Liver (tissue), 8 donors: ENCODE measurements at regions not wholly inside any gene's neighbourhood (a gene's known extent, or its start where the extent isn't known, plus 50 kb on each side); places are given as distances from the start of the nearest gene placed in this dataset.

ENCODE experiments used
- DNase-seq: peaks from one replicate; pipeline ENCODE4 v3.0.0-alpha.2; 2017; ENCODE audit warnings: low spot score
- H3K27ac ChIP-seq, 2 donors: one replicate each; pipeline ENCODE4 v1.7.0; 2013; ENCODE audit warnings: inconsistent platforms in 2 of 2, low read length in 2 of 2, control low read depth in 1 of 2, low read depth in 1 of 2, mild to moderate bottlenecking in 1 of 2
- H3K27me3 ChIP-seq, 4 donors: one replicate each; pipeline versions ENCODE4 v1.6.1 to v1.7.0; 2013; ENCODE audit warnings: low read length in 3 of 4, inconsistent platforms in 1 of 4, mild to moderate bottlenecking in 1 of 4, moderate library complexity in 1 of 4; ENCODE audit not compliant: control insufficient read depth in 4 of 4, insufficient read depth in 4 of 4
- H3K36me3 ChIP-seq, 4 donors: one replicate each; pipeline versions ENCODE4 v1.6.1 to v1.7.0; 2013; ENCODE audit warnings: low read length in 3 of 4, mild to moderate bottlenecking in 3 of 4, low read depth in 1 of 4, moderate library complexity in 1 of 4; ENCODE audit not compliant: control insufficient read depth in 4 of 4, insufficient read depth in 3 of 4
- H3K4me1 ChIP-seq, 4 donors: one replicate each; pipeline versions ENCODE4 v1.6.1 to v1.7.0; 2013; ENCODE audit warnings: low read length in 3 of 4, mild to moderate bottlenecking in 3 of 4, moderate library complexity in 1 of 4; ENCODE audit not compliant: control insufficient read depth in 4 of 4, insufficient read depth in 4 of 4
- H3K4me3 ChIP-seq, 3 donors: one replicate each; pipeline versions ENCODE4 v1.6.1 to v1.7.0; 2013; ENCODE audit warnings: low read length in 3 of 3, control low read depth in 1 of 3, low read depth in 1 of 3, mild to moderate bottlenecking in 1 of 3
- H3K9ac ChIP-seq, 2 donors: one replicate each; pipeline ENCODE4 v1.7.0; 2013; ENCODE audit warnings: low read length in 2 of 2, mild to moderate bottlenecking in 2 of 2, moderate library complexity in 2 of 2, control low read depth in 1 of 2, low read depth in 1 of 2
- H3K9me3 ChIP-seq, 4 donors: one replicate each; pipeline versions ENCODE4 v1.6.1 to v1.7.0; 2013; ENCODE audit warnings: low read length in 3 of 4; ENCODE audit not compliant: control insufficient read depth in 4 of 4
- ATF3 ChIP-seq: IDR thresholded peaks from 2 replicates; pipeline ENCODE4 v1.6.1; 2016; ENCODE audit warnings: antibody characterized with exemption
- EGR1 ChIP-seq, 2 donors: IDR thresholded peaks; 2 replicates each; pipeline ENCODE4 v1.6.1; 2016 to 2018; ENCODE audit warnings: antibody characterized with exemption in 2 of 2, low read depth in 2 of 2
- FOXA1 ChIP-seq: IDR thresholded peaks from 2 replicates; pipeline ENCODE4 v1.6.1; 2016; ENCODE audit warnings: antibody characterized with exemption
- FOXA2 ChIP-seq: IDR thresholded peaks from 2 replicates; pipeline ENCODE4 v1.6.1; 2016; ENCODE audit warnings: antibody characterized with exemption
- GABPA ChIP-seq, 2 donors: IDR thresholded peaks in 1 of 2; conservative IDR thresholded peaks in 1 of 2; 2 replicates each; pipeline ENCODE4 v1.6.1; 2016; ENCODE audit warnings: antibody characterized with exemption in 2 of 2, mild to moderate bottlenecking in 1 of 2, moderate library complexity in 1 of 2
- HNF4A ChIP-seq, 2 donors: conservative IDR thresholded peaks; 2 replicates each; pipeline ENCODE4 v1.6.1; 2016; ENCODE audit warnings: antibody characterized with exemption in 2 of 2, mild to moderate bottlenecking in 2 of 2
- HNF4G ChIP-seq: IDR thresholded peaks from 2 replicates; pipeline ENCODE4 v1.6.1; 2016; ENCODE audit warnings: antibody characterized with exemption
- JUND ChIP-seq, 2 donors: IDR thresholded peaks; 2 replicates each; pipeline ENCODE4 v1.6.1; 2016; ENCODE audit warnings: antibody characterized with exemption in 2 of 2
- NR2F2 ChIP-seq: IDR thresholded peaks from 2 replicates; pipeline ENCODE4 v1.6.1; 2016; ENCODE audit warnings: antibody characterized with exemption
- RAD21 ChIP-seq, 2 donors: IDR thresholded peaks; 2 replicates each; pipeline ENCODE4 v1.6.1; 2016; ENCODE audit warnings: antibody characterized with exemption in 2 of 2, mild to moderate bottlenecking in 2 of 2
- RXRA ChIP-seq, 2 donors: IDR thresholded peaks; 2 replicates each; pipeline ENCODE4 v1.6.1; 2017 to 2018; ENCODE audit warnings: antibody characterized with exemption in 2 of 2, mild to moderate bottlenecking in 1 of 2
- SP1 ChIP-seq: IDR thresholded peaks from 2 replicates; pipeline ENCODE4 v1.6.1; 2018; ENCODE audit warnings: antibody characterized with exemption, mild to moderate bottlenecking
- TAF1 ChIP-seq: conservative IDR thresholded peaks from 2 replicates; pipeline ENCODE4 v1.6.1; 2016; ENCODE audit warnings: antibody characterized with exemption, mild to moderate bottlenecking
- YY1 ChIP-seq: IDR thresholded peaks from 2 replicates; pipeline ENCODE4 v1.6.1; 2016; ENCODE audit warnings: antibody characterized with exemption, mild to moderate bottlenecking
- ZBTB33 ChIP-seq: IDR thresholded peaks from 2 replicates; pipeline ENCODE4 v1.6.1; 2016; ENCODE audit warnings: antibody characterized with exemption
- WGBS: extraction: QIAGEN DNeasy Blood & Tissue Kit; methylation state at CpG from one replicate; pipeline ENCODE4 v1.1.7; 2013; 5-methylcytosine and 5-hydroxymethylcytosine counted together
- TF ChIP-seq, protein P1 (sequence below): IDR thresholded peaks from 2 replicates; pipeline ENCODE4 v1.6.1; 2016; ENCODE audit warnings: antibody characterized with exemption, mild to moderate bottlenecking
- TF ChIP-seq, protein P2 (sequence below): IDR thresholded peaks from 2 replicates; pipeline ENCODE4 v1.6.1; 2016; ENCODE audit warnings: antibody characterized with exemption
- TF ChIP-seq, protein P3 (sequence below): fragments of 150-350 bp; IDR thresholded peaks from 2 replicates; pipeline ENCODE4 v1.5.1; 2017; ENCODE audit warnings: improper control_type of control experiment, low read depth, low read length; ENCODE audit not compliant: missing input control
- donor health status: healthy.
- donor health status: healthy.
- donor health status: healthy.
- donor health status: healthy.
- donor health status: healthy.

- no peak for DNase-seq
- WGBS, result 73% methylated on average over 3 of the region's 3 CpGs
- no peaks in the 10 kb centered on the region for H3K4me1 ChIP-seq
- H3K27me3 ChIP-seq, result no peaks in the 10 kb centered on the region
- no peaks in the 10 kb centered on the region for H3K36me3 ChIP-seq
- H3K4me3 ChIP-seq, result no peak overlapping the region
- TF ChIP-seq RAD21 (IDR thresholded peaks at IDR 0.05) (no peak), FOXA2 (no peak), FOXA1 (no peak)
- TF ChIP-seq, protein P1, sequence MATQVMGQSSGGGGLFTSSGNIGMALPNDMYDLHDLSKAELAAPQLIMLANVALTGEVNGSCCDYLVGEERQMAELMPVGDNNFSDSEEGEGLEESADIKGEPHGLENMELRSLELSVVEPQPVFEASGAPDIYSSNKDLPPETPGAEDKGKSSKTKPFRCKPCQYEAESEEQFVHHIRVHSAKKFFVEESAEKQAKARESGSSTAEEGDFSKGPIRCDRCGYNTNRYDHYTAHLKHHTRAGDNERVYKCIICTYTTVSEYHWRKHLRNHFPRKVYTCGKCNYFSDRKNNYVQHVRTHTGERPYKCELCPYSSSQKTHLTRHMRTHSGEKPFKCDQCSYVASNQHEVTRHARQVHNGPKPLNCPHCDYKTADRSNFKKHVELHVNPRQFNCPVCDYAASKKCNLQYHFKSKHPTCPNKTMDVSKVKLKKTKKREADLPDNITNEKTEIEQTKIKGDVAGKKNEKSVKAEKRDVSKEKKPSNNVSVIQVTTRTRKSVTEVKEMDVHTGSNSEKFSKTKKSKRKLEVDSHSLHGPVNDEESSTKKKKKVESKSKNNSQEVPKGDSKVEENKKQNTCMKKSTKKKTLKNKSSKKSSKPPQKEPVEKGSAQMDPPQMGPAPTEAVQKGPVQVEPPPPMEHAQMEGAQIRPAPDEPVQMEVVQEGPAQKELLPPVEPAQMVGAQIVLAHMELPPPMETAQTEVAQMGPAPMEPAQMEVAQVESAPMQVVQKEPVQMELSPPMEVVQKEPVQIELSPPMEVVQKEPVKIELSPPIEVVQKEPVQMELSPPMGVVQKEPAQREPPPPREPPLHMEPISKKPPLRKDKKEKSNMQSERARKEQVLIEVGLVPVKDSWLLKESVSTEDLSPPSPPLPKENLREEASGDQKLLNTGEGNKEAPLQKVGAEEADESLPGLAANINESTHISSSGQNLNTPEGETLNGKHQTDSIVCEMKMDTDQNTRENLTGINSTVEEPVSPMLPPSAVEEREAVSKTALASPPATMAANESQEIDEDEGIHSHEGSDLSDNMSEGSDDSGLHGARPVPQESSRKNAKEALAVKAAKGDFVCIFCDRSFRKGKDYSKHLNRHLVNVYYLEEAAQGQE, result no peak
- no peaks in the 10 kb centered on the region for H3K9me3 ChIP-seq
- no peak overlapping the region for H3K27ac ChIP-seq
- H3K9ac ChIP-seq, result no peak overlapping the region
These were observed 298.1 kb downstream of the TFAP2B start for GRCh38 chr6:51116723-51117122.

- 90% methylated on average over 3 of the region's 3 CpGs for WGBS
- no peak overlapping the region for H3K27ac ChIP-seq
- no peaks in the 10 kb centered on the region for H3K36me3 ChIP-seq
- TF ChIP-seq, protein P2, sequence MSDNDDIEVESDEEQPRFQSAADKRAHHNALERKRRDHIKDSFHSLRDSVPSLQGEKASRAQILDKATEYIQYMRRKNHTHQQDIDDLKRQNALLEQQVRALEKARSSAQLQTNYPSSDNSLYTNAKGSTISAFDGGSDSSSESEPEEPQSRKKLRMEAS, result no peak
- TF ChIP-seq RXRA (IDR thresholded peaks at IDR 0.05) (no peak), ATF3 (no peak), HNF4A (conservative IDR thresholded peaks at IDR 0.05) (no peak), EGR1 (IDR thresholded peaks at IDR 0.05; ENCODE audit: low read depth in 2 of 2) (no peak), FOXA1 (no peak), ZBTB33 (no peak), TAF1 (no peak), JUND (IDR thresholded peaks at IDR 0.05) (no peak), YY1 (no peak), HNF4G (no peak), FOXA2 (no peak), SP1 (no peak), NR2F2 (no peak), GABPA (IDR thresholded peaks at IDR 0.05 in 1 of 2, conservative IDR thresholded peaks at IDR 0.05 in 1 of 2) (no peak), RAD21 (IDR thresholded peaks at IDR 0.05) (no peak)
- TF ChIP-seq, protein P1, result no peak
- TF ChIP-seq, protein P3, sequence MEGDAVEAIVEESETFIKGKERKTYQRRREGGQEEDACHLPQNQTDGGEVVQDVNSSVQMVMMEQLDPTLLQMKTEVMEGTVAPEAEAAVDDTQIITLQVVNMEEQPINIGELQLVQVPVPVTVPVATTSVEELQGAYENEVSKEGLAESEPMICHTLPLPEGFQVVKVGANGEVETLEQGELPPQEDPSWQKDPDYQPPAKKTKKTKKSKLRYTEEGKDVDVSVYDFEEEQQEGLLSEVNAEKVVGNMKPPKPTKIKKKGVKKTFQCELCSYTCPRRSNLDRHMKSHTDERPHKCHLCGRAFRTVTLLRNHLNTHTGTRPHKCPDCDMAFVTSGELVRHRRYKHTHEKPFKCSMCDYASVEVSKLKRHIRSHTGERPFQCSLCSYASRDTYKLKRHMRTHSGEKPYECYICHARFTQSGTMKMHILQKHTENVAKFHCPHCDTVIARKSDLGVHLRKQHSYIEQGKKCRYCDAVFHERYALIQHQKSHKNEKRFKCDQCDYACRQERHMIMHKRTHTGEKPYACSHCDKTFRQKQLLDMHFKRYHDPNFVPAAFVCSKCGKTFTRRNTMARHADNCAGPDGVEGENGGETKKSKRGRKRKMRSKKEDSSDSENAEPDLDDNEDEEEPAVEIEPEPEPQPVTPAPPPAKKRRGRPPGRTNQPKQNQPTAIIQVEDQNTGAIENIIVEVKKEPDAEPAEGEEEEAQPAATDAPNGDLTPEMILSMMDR, result no peak
- H3K27me3 ChIP-seq, result no peaks in the 10 kb centered on the region
- H3K4me1 ChIP-seq, result no peaks in the 10 kb centered on the region
- H3K4me3 ChIP-seq, result no peak overlapping the region
- DNase-seq, result no peak
- no peaks in the 10 kb centered on the region for H3K9me3 ChIP-seq
- H3K9ac ChIP-seq, result no peak overlapping the region
These were observed 300.1 kb downstream of the TFAP2B start for GRCh38 chr6:51118792-51119191.
